ENCODE measurements at regions not wholly inside any gene's neighbourhood (a gene's known extent, or its start where the extent isn't known, plus 50 kb on each side); places are given as distances from the start of the nearest gene placed in this dataset.

DNA sequence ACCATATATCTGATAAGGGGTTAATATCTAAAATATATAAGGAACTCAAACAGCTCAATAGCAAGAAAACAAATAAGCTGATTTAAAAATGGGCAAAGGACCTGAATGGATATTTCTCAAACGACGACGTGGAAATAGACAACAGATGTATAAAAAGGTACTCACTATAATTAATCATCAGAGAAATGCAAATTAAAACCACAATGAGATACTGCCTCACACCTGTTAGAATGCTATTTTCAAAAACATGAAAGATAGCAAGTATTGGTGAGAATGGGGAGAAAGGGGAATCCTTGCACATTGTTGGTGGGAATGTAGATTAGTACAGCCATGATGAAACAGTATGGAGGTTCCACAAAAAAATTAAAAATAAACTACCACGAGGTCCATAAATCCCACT lies 163.2 kb downstream of the DKK1 start:
- H3K27me3 Mint-ChIP-seq (ENCODE audit: low read depth, unreplicated experiment): no peaks in the 10 kb centered on the region
- no peak for FAIRE-seq

DNA sequence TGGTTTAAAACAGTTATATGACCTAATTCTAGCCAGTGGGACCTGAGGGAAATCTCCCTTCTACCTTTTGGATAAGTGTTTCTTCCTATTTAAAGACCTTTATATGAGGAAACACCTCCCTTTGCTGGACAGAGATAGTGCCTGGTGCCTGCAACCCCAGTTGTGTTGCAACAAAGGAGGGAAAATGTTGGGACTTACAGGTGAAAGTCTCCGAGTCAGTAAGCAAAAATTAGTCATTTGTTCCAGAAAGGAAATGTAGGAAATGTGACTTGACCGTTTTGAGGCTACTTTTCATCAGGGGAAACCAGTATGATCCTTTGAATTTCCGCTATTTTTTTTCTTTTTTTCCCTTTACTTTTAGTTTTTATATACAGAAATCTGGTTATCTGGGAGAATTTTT lies 165.5 kb downstream of the DKK1 start:
- no peak overlapping the region for H3K27ac ChIP-seq (ENCODE audit: low read depth, low read length)
- H3K9ac ChIP-seq (ENCODE audit: low read length): no peak overlapping the region
- H3K27me3 ChIP-seq (ENCODE audit: insufficient read depth, low read length): no peaks in the 10 kb centered on the region
- H3K4me3 ChIP-seq (ENCODE audit: insufficient read depth, low read depth, low read length): no peak overlapping the region
- no peaks in the 10 kb centered on the region for H3K27me3 Mint-ChIP-seq (ENCODE audit: low read depth, unreplicated experiment)
- H4K20me1 ChIP-seq (ENCODE audit: insufficient read depth, low read length): no peaks in the 10 kb centered on the region
- no peaks in the 10 kb centered on the region for H3K4me1 ChIP-seq (ENCODE audit: insufficient read depth, low read length)
- H3K4me2 ChIP-seq (ENCODE audit: low read length): no peak overlapping the region
- no peaks in the 10 kb centered on the region for H3K36me3 Mint-ChIP-seq (ENCODE audit: low read depth, unreplicated experiment)
- H3K79me2 ChIP-seq (ENCODE audit: insufficient read depth, low read length): no peaks in the 10 kb centered on the region
- TF ChIP-seq, protein P1, sequence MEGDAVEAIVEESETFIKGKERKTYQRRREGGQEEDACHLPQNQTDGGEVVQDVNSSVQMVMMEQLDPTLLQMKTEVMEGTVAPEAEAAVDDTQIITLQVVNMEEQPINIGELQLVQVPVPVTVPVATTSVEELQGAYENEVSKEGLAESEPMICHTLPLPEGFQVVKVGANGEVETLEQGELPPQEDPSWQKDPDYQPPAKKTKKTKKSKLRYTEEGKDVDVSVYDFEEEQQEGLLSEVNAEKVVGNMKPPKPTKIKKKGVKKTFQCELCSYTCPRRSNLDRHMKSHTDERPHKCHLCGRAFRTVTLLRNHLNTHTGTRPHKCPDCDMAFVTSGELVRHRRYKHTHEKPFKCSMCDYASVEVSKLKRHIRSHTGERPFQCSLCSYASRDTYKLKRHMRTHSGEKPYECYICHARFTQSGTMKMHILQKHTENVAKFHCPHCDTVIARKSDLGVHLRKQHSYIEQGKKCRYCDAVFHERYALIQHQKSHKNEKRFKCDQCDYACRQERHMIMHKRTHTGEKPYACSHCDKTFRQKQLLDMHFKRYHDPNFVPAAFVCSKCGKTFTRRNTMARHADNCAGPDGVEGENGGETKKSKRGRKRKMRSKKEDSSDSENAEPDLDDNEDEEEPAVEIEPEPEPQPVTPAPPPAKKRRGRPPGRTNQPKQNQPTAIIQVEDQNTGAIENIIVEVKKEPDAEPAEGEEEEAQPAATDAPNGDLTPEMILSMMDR (IDR thresholded peaks at IDR 0.05; ENCODE audit: insufficient read depth, low read depth, low read length): no peak
- no peak for TF ChIP-seq EZH2 (IDR thresholded peaks at IDR 0.05; ENCODE audit: insufficient read depth, low read length)
- H3K4me3 Mint-ChIP-seq (ENCODE audit: unreplicated experiment): no peak overlapping the region
- no peaks in the 10 kb centered on the region for H3K9me3 ChIP-seq (ENCODE audit: insufficient read depth, low read depth, low read length)
- H3K36me3 ChIP-seq (ENCODE audit: insufficient read depth, low read length): no peaks in the 10 kb centered on the region
- peaks cover 2% of the 10 kb centered on the region for H3K4me1 Mint-ChIP-seq (ENCODE audit: low read depth, unreplicated experiment)
- no peak overlapping the region for H2AFZ ChIP-seq (ENCODE audit: low read depth, low read length)
- H3K9me3 Mint-ChIP-seq (ENCODE audit: unreplicated experiment): no peaks in the 10 kb centered on the region
- H3K27ac Mint-ChIP-seq (ENCODE audit: unreplicated experiment): no peak overlapping the region
- DNase-seq (ENCODE audit: low read depth) (no peak), FAIRE-seq (no peak)

More for the DNA sequence above, 163.2 kb downstream of the DKK1 start:
- H3K4me1 Mint-ChIP-seq (ENCODE audit: low read depth, unreplicated experiment): peaks cover 2% of the 10 kb centered on the region
- Histone ChIP-seq H3K4me3 (ENCODE audit: insufficient read depth, low read depth, low read length) (no peak overlapping the region), H2AFZ (ENCODE audit: low read depth, low read length) (no peak overlapping the region), H3K36me3 (ENCODE audit: insufficient read depth, low read length) (no peaks in the 10 kb centered on the region), H3K79me2 (ENCODE audit: insufficient read depth, low read length) (no peaks in the 10 kb centered on the region), H3K9ac (ENCODE audit: low read length) (no peak overlapping the region), H3K9me3 (ENCODE audit: insufficient read depth, low read depth, low read length) (no peaks in the 10 kb centered on the region), H3K27me3 (ENCODE audit: insufficient read depth, low read length) (no peaks in the 10 kb centered on the region), H3K4me1 (ENCODE audit: insufficient read depth, low read length) (no peaks in the 10 kb centered on the region), H3K4me2 (ENCODE audit: low read length) (no peak overlapping the region), H4K20me1 (ENCODE audit: insufficient read depth, low read length) (no peaks in the 10 kb centered on the region), H3K27ac (ENCODE audit: low read depth, low read length) (no peak overlapping the region)
- no peak overlapping the region for H3K4me3 Mint-ChIP-seq (ENCODE audit: unreplicated experiment)
- TF ChIP-seq EZH2 (IDR thresholded peaks at IDR 0.05; ENCODE audit: insufficient read depth, low read length): no peak
- TF ChIP-seq, protein P1 (IDR thresholded peaks at IDR 0.05; ENCODE audit: insufficient read depth, low read depth, low read length): no peak
- H3K9me3 Mint-ChIP-seq (ENCODE audit: unreplicated experiment): no peaks in the 10 kb centered on the region
- no peak overlapping the region for H3K27ac Mint-ChIP-seq (ENCODE audit: unreplicated experiment)
- no peak for DNase-seq (ENCODE audit: low read depth)
- H3K36me3 Mint-ChIP-seq (ENCODE audit: low read depth, unreplicated experiment): no peaks in the 10 kb centered on the region

DNA sequence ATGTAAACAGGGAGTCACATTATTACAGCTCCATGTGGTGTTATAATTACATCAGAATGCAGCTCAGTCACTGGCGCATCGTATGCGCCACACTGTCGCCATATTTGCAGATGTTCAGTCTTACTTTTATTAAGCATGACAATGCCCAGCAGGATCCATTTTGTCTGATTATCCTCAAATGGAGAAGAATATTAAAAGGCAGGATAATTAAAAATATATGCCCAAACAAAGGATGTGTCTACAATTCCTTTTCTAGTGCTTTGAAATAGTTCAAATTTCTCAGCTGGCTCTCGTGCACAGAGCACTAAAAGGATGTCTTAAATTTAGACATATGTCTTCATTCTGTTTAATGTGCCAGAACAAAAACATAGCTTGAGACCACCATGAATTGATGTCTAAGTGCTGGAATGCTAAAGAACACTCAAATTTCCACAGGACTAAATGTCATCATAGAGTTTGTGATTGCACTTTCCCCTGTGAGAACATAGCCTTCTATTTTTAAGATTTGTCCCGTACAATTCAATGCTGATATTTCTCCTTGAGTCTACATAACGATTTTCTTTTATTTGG lies 168.0 kb downstream of the DKK1 start:
- TF ChIP-seq EZH2 (IDR thresholded peaks at IDR 0.05; ENCODE audit: insufficient read depth, low read length): no peak
- TF ChIP-seq, protein P1 (IDR thresholded peaks at IDR 0.05; ENCODE audit: insufficient read depth, low read depth, low read length): no peak
- FAIRE-seq (no peak), DNase-seq (ENCODE audit: low read depth) (no peak)
- Mint-ChIP-seq H3K27ac (ENCODE audit: unreplicated experiment) (no peak overlapping the region), H3K4me1 (ENCODE audit: low read depth, unreplicated experiment) (peaks cover 10% of the 10 kb centered on the region), H3K4me3 (ENCODE audit: unreplicated experiment) (no peak overlapping the region), H3K36me3 (ENCODE audit: low read depth, unreplicated experiment) (no peaks in the 10 kb centered on the region), H3K9me3 (ENCODE audit: unreplicated experiment) (no peaks in the 10 kb centered on the region), H3K27me3 (ENCODE audit: low read depth, unreplicated experiment) (no peaks in the 10 kb centered on the region)
- peaks cover 10% of the 10 kb centered on the region for H3K4me1 ChIP-seq (ENCODE audit: insufficient read depth, low read length)
- H3K4me2 ChIP-seq (ENCODE audit: low read length): no peak overlapping the region
- no peak overlapping the region for H2AFZ ChIP-seq (ENCODE audit: low read depth, low read length)
- no peaks in the 10 kb centered on the region for H3K79me2 ChIP-seq (ENCODE audit: insufficient read depth, low read length)
- no peak overlapping the region for H3K9ac ChIP-seq (ENCODE audit: low read length)
- H4K20me1 ChIP-seq (ENCODE audit: insufficient read depth, low read length): no peaks in the 10 kb centered on the region
- no peak overlapping the region for H3K4me3 ChIP-seq (ENCODE audit: insufficient read depth, low read depth, low read length)
- no peaks in the 10 kb centered on the region for H3K27me3 ChIP-seq (ENCODE audit: insufficient read depth, low read length)
- H3K9me3 ChIP-seq (ENCODE audit: insufficient read depth, low read depth, low read length): no peaks in the 10 kb centered on the region
- no peak overlapping the region for H3K27ac ChIP-seq (ENCODE audit: low read depth, low read length)
- H3K36me3 ChIP-seq (ENCODE audit: insufficient read depth, low read length): no peaks in the 10 kb centered on the region

All from astrocyte (in vitro differentiated cells and primary cell).